Neural cell (in vitro differentiated cells): ENCODE measurements at regions not wholly inside any gene's neighbourhood (a gene's known extent, or its start where the extent isn't known, plus 50 kb on each side); places are given as distances from the start of the nearest gene placed in this dataset.

Experiments used
- H2AFZ ChIP-seq: fragments of 200-600, 300-800 bp; sonication (generic), shearing (Covaris generic); 2 replicates; pipeline ENCODE4 v1.6.0; 2014; ENCODE audit warnings: low read depth, mild to moderate bottlenecking, antibody characterized with exemption, low read length, moderate library complexity
- H3F3A ChIP-seq: fragments of 200-600 bp; shearing (Covaris generic); 2 replicates; pipeline ENCODE4 v1.6.1; 2016; ENCODE audit warnings: mild to moderate bottlenecking, moderate library complexity, mixed read lengths, antibody characterized with exemption, low read length; ENCODE audit not compliant: insufficient read depth, poor library complexity, severe bottlenecking
- H3K27ac ChIP-seq: fragments of 200-600, 300-800 bp; sonication (generic), shearing (Covaris generic); 2 replicates; pipeline ENCODE4 v1.5.1; 2014; ENCODE audit warnings: mild to moderate bottlenecking, low read length, moderate library complexity
- H3K27me3 ChIP-seq: fragments of 300-800, 200-600 bp; sonication (generic), shearing (Covaris generic); 2 replicates; pipeline ENCODE4 v1.6.0; 2014; ENCODE audit warnings: mild to moderate bottlenecking, low read depth, low read length, moderate library complexity; ENCODE audit not compliant: insufficient read depth
- H3K36me3 ChIP-seq: fragments of 300-800, 200-600 bp; sonication (generic), shearing (Covaris generic); 2 replicates; pipeline ENCODE4 v1.5.1; 2014; ENCODE audit warnings: mild to moderate bottlenecking, antibody characterized with exemption, low read length, moderate library complexity; ENCODE audit not compliant: insufficient read depth
- H3K4me2 ChIP-seq: fragments of 300-800, 200-600 bp; sonication (generic), shearing (Covaris generic); 2 replicates; pipeline ENCODE4 v1.6.0; 2014; ENCODE audit warnings: mild to moderate bottlenecking, low read length
- H3K4me3 ChIP-seq: fragments of 300-800, 200-600 bp; sonication (generic), shearing (Covaris generic); 2 replicates; pipeline ENCODE4 v1.5.1; 2014; ENCODE audit warnings: mild to moderate bottlenecking, low read length, moderate library complexity
- H3K79me2 ChIP-seq: fragments of 200-600 bp; shearing (Covaris generic); replicated peaks from 2 replicates; pipeline ENCODE4 v1.6.0; 2014; ENCODE audit warnings: mild to moderate bottlenecking, low read length, moderate library complexity; ENCODE audit not compliant: insufficient read depth
- H3K9ac ChIP-seq: fragments of 300-800, 200-600 bp; sonication (generic), shearing (Covaris generic); 2 replicates; pipeline ENCODE4 v1.6.1; 2016; ENCODE audit warnings: mild to moderate bottlenecking, low read length, mixed read lengths
- H3K9me2 ChIP-seq: fragments of 200-600 bp; shearing (Covaris generic); 2 replicates; pipeline ENCODE4 v1.6.1; 2016; ENCODE audit warnings: mild to moderate bottlenecking, low read length, mixed read lengths; ENCODE audit not compliant: insufficient read depth
- H3K9me3 ChIP-seq: fragments of 200-600, 300-800 bp; sonication (generic), shearing (Covaris generic); 2 replicates; pipeline ENCODE4 v1.6.1; 2016; ENCODE audit warnings: mild to moderate bottlenecking, mixed run types, low read length, moderate library complexity, mixed read lengths
- H4K20me1 ChIP-seq: fragments of 200-600 bp; shearing (Covaris generic); 2 replicates; pipeline ENCODE4 v1.6.1; 2016; ENCODE audit warnings: mild to moderate bottlenecking, mixed run types; ENCODE audit not compliant: insufficient read depth
- EP300 ChIP-seq: fragments of 450-650 bp; conservative IDR thresholded peaks from 2 replicates; pipeline ENCODE4 v1.6.1; 2014; ENCODE audit warnings: antibody characterized with exemption, mild to moderate bottlenecking, moderate library complexity; ENCODE audit not compliant: poor library complexity, severe bottlenecking
- EZH2 ChIP-seq: fragments of 200-600, 300-800 bp; shearing (Covaris generic), sonication (generic); IDR thresholded peaks from 2 replicates; pipeline ENCODE4 v1.6.1; 2014; ENCODE audit warnings: antibody characterized with exemption, low read length, borderline replicate concordance, mild to moderate bottlenecking; ENCODE audit not compliant: insufficient read depth, poor library complexity, severe bottlenecking
- MXI1 ChIP-seq: fragments of 450-650 bp; conservative IDR thresholded peaks from 2 replicates; pipeline ENCODE4 v1.6.1; 2014; ENCODE audit warnings: antibody characterized with exemption, mild to moderate bottlenecking; ENCODE audit not compliant: poor library complexity, severe bottlenecking
- POLR2AphosphoS5 ChIP-seq: IDR thresholded peaks from 2 replicates; pipeline ENCODE4 v1.6.1; 2012
- RAD21 ChIP-seq: fragments of 450-650 bp; conservative IDR thresholded peaks from 2 replicates; pipeline ENCODE4 v1.6.1; 2014; ENCODE audit warnings: antibody characterized with exemption, mild to moderate bottlenecking, moderate library complexity
- SMC3 ChIP-seq: fragments of 450-650 bp; conservative IDR thresholded peaks from 2 replicates; pipeline ENCODE4 v1.6.1; 2014; ENCODE audit warnings: antibody characterized with exemption, mild to moderate bottlenecking, moderate library complexity; ENCODE audit not compliant: poor library complexity
- TAF1 ChIP-seq: IDR thresholded peaks from 2 replicates; pipeline ENCODE4 v1.6.1; 2012; ENCODE audit warnings: low read depth
- TF ChIP-seq, protein P1 (sequence below): IDR thresholded peaks from 2 replicates; pipeline ENCODE4 v1.6.1; 2012; ENCODE audit warnings: borderline replicate concordance
- TF ChIP-seq, protein P2 (sequence below): fragments of 450-650 bp; IDR thresholded peaks from 2 replicates; pipeline ENCODE4 v1.5.1; 2014; ENCODE audit warnings: antibody characterized with exemption, mild to moderate bottlenecking, moderate library complexity; ENCODE audit not compliant: poor library complexity, severe bottlenecking

- H2AFZ ChIP-seq, result no peak overlapping the region
Measured at GRCh38 chr20:41819436-41819835, 201.3 kb upstream of the CHD6 start.

DNA sequence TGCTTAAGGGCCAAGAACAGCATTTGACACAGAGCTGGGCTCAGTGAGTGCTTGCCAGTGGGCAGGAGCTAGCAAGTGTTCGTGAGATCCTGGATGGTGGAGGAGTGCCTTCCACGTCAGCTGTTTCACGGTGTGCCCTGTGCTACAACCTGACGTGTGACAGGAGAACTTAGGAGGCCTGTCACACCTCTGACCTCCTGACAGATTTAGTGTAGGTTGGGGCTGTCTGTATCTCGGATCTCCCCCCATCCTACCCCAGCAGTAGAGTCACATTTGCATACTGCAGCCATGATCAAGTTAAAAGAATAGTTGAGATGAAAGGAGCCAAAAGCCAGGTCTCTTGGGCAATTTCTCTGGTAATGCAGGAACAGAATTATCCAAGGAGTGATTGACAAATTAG, 200.8 kb upstream of the CHD6 start:
- peak overlapping the region; percentile 45 for H3K9ac ChIP-seq
- no peaks in the 10 kb centered on the region for H3K9me3 ChIP-seq
- no peaks in the 10 kb centered on the region for H3K79me2 ChIP-seq
- no peaks in the 10 kb centered on the region for H3K27me3 ChIP-seq
- peak overlapping the region; percentile 8 for H3K4me2 ChIP-seq
- H3F3A ChIP-seq, result peaks cover 3% of the 10 kb centered on the region
- H4K20me1 ChIP-seq, result no peaks in the 10 kb centered on the region
- H3K4me3 ChIP-seq, result peak overlapping the region; percentile 46
- no peak for TF ChIP-seq EZH2
- TF ChIP-seq TAF1, result no peak
- peak; percentile 56 for TF ChIP-seq POLR2AphosphoS5
- peak; percentile 30 for TF ChIP-seq RAD21
- TF ChIP-seq, protein P1, sequence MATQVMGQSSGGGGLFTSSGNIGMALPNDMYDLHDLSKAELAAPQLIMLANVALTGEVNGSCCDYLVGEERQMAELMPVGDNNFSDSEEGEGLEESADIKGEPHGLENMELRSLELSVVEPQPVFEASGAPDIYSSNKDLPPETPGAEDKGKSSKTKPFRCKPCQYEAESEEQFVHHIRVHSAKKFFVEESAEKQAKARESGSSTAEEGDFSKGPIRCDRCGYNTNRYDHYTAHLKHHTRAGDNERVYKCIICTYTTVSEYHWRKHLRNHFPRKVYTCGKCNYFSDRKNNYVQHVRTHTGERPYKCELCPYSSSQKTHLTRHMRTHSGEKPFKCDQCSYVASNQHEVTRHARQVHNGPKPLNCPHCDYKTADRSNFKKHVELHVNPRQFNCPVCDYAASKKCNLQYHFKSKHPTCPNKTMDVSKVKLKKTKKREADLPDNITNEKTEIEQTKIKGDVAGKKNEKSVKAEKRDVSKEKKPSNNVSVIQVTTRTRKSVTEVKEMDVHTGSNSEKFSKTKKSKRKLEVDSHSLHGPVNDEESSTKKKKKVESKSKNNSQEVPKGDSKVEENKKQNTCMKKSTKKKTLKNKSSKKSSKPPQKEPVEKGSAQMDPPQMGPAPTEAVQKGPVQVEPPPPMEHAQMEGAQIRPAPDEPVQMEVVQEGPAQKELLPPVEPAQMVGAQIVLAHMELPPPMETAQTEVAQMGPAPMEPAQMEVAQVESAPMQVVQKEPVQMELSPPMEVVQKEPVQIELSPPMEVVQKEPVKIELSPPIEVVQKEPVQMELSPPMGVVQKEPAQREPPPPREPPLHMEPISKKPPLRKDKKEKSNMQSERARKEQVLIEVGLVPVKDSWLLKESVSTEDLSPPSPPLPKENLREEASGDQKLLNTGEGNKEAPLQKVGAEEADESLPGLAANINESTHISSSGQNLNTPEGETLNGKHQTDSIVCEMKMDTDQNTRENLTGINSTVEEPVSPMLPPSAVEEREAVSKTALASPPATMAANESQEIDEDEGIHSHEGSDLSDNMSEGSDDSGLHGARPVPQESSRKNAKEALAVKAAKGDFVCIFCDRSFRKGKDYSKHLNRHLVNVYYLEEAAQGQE, result no peak
- TF ChIP-seq SMC3, result no peak
- peak; percentile 90 for TF ChIP-seq EP300
- TF ChIP-seq, protein P2, sequence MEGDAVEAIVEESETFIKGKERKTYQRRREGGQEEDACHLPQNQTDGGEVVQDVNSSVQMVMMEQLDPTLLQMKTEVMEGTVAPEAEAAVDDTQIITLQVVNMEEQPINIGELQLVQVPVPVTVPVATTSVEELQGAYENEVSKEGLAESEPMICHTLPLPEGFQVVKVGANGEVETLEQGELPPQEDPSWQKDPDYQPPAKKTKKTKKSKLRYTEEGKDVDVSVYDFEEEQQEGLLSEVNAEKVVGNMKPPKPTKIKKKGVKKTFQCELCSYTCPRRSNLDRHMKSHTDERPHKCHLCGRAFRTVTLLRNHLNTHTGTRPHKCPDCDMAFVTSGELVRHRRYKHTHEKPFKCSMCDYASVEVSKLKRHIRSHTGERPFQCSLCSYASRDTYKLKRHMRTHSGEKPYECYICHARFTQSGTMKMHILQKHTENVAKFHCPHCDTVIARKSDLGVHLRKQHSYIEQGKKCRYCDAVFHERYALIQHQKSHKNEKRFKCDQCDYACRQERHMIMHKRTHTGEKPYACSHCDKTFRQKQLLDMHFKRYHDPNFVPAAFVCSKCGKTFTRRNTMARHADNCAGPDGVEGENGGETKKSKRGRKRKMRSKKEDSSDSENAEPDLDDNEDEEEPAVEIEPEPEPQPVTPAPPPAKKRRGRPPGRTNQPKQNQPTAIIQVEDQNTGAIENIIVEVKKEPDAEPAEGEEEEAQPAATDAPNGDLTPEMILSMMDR, result no peak
- TF ChIP-seq MXI1, result no peak
- no peaks in the 10 kb centered on the region for H3K9me2 ChIP-seq
- H3K27ac ChIP-seq, result peak overlapping the region; percentile 83
- H2AFZ ChIP-seq, result no peak overlapping the region
- no peaks in the 10 kb centered on the region for H3K36me3 ChIP-seq

More at GRCh38 chr20:41819436-41819835, 201.3 kb upstream of the CHD6 start:
- H3K36me3 ChIP-seq, result no peaks in the 10 kb centered on the region
- H3K79me2 ChIP-seq, result no peaks in the 10 kb centered on the region
- peak overlapping the region; percentile 27 for H3K9ac ChIP-seq
- peak overlapping the region; percentile 38 for H3K4me3 ChIP-seq
- TF ChIP-seq RAD21, result no peak
- no peak for TF ChIP-seq EP300
- no peak for TF ChIP-seq SMC3
- TF ChIP-seq, protein P1, result no peak
- no peak for TF ChIP-seq MXI1
- no peak for TF ChIP-seq TAF1
- TF ChIP-seq, protein P2, result no peak
- TF ChIP-seq POLR2AphosphoS5, result no peak
- no peak for TF ChIP-seq EZH2
- H3K27ac ChIP-seq, result peak overlapping the region; percentile 83
- H3K27me3 ChIP-seq, result no peaks in the 10 kb centered on the region
- peak overlapping the region; percentile 18 for H3K4me2 ChIP-seq
- H3K9me3 ChIP-seq, result no peaks in the 10 kb centered on the region
- no peaks in the 10 kb centered on the region for H3K9me2 ChIP-seq
- H4K20me1 ChIP-seq, result no peaks in the 10 kb centered on the region
- peaks cover 3% of the 10 kb centered on the region for H3F3A ChIP-seq
